ENCODE measurements at regions not wholly inside any gene's neighbourhood (a gene's known extent, or its start where the extent isn't known, plus 50 kb on each side); places are given as distances from the start of the nearest gene placed in this dataset.
"Not testable (repeated sequence)": the region's sequence is repeated elsewhere in the genome, so short reads cannot be mapped to it uniquely, and the experiment has no call there.

GRCh38 chr1:181202986-181203555, 114.6 kb downstream of the IER5 start:
- no peak for DNase-seq (ENCODE audit: low spot score)

- no peak for DNase-seq (ENCODE audit: low spot score)
Measured at GRCh38 chr1:181204530-181204929, 116.0 kb downstream of the IER5 start.

- DNase-seq (ENCODE audit: low spot score) = no peak
Measured at GRCh38 chr1:181205901-181206300, 117.4 kb downstream of the IER5 start.

- no peak for DNase-seq (ENCODE audit: low spot score)
Measured at GRCh38 chr1:181206513-181206912, 118.0 kb downstream of the IER5 start.

GRCh38 chr1:181206979-181207790, 118.7 kb downstream of the IER5 start:
- DNase-seq (ENCODE audit: low spot score) = no peak

- no peak for DNase-seq (ENCODE audit: low spot score)
Measured at GRCh38 chr1:181208083-181208482, 119.6 kb downstream of the IER5 start.

GRCh38 chr1:181208967-181209366, 120.5 kb downstream of the IER5 start:
- no peak for DNase-seq (ENCODE audit: low spot score)

- DNase-seq (ENCODE audit: low spot score) = no peak
Measured at GRCh38 chr1:181213056-181213455, 124.6 kb downstream of the IER5 start.

GRCh38 chr1:181216591-181216994, 128.1 kb downstream of the IER5 start:
- DNase-seq (ENCODE audit: low spot score) = no peak

- no peak for DNase-seq (ENCODE audit: low spot score)
Measured at GRCh38 chr1:181219938-181220337, 131.4 kb downstream of the IER5 start.

GRCh38 chr1:181221078-181221477, 132.6 kb downstream of the IER5 start:
- DNase-seq (ENCODE audit: low spot score) = no peak

GRCh38 chr1:181222972-181223505, 134.5 kb downstream of the IER5 start:
- DNase-seq (ENCODE audit: low spot score) = no peak

- DNase-seq (ENCODE audit: low spot score) = not testable (repeated sequence)
Measured at GRCh38 chr1:181226728-181227127, 138.2 kb downstream of the IER5 start.

- no peak for DNase-seq (ENCODE audit: low spot score)
Measured at GRCh38 chr1:181239086-181239485, 150.6 kb downstream of the IER5 start.

- DNase-seq (ENCODE audit: low spot score) = not testable (repeated sequence)
Measured at GRCh38 chr1:181246320-181246719, 157.8 kb downstream of the IER5 start.

- not testable (repeated sequence) for DNase-seq (ENCODE audit: low spot score)
Measured at GRCh38 chr1:181248361-181248760, 159.9 kb downstream of the IER5 start.

GRCh38 chr1:181249186-181249585, 160.7 kb downstream of the IER5 start:
- DNase-seq (ENCODE audit: low spot score) = no peak

- DNase-seq (ENCODE audit: low spot score) = no peak
Measured at GRCh38 chr1:181250038-181250437, 161.5 kb downstream of the IER5 start.

GRCh38 chr1:181251001-181251712, 162.7 kb downstream of the IER5 start:
- peak; percentile 63 for DNase-seq (ENCODE audit: low spot score)

- no peak for DNase-seq (ENCODE audit: low spot score)
Measured at GRCh38 chr1:181251713-181252075, 163.2 kb downstream of the IER5 start.

GRCh38 chr1:181253601-181254000, 165.1 kb downstream of the IER5 start:
- DNase-seq (ENCODE audit: low spot score) = not testable (repeated sequence)

GRCh38 chr1:181255270-181255929, 166.9 kb downstream of the IER5 start:
- no peak for DNase-seq (ENCODE audit: low spot score)

All from LoVo (cell line).